ENCODE measurements at regions not wholly inside any gene's neighbourhood (a gene's known extent, or its start where the extent isn't known, plus 50 kb on each side); places are given as distances from the start of the nearest gene placed in this dataset.

DNA sequence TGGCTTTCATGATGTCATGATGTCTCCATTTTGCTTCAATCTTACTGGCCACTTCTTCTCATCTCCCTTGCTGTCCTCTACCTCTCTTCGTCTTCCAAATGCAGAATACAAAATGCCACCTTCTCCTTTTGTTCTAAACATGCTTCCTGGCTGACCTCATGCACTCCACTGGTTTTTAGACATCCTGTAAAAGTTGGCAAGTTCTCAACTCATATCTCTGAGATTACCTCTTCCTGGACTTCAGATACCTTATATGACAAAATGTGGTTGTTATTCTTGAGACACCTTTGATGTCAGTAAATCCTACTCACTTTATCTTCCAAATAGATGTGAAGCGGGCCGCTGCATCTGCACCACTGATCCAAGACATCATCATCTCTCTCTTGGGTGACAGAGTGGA, 212.7 kb upstream of the FOXA2 start (continued):
- TF ChIP-seq RBM14 (IDR thresholded peaks at IDR 0.05; ENCODE audit: borderline replicate concordance, insufficient read depth, low read depth, low read length) (no peak), CBFA2T2 (conservative IDR thresholded peaks at IDR 0.05) (no peak)

- Histone ChIP-seq H2AFZ (ENCODE audit: low read depth, low read length) (no peak overlapping the region), H3K27ac (ENCODE audit: extremely low read depth, low read depth, low read length) (no peak overlapping the region), H3K4me2 (ENCODE audit: insufficient read depth, low read length) (no peak overlapping the region), H3K36me3 (ENCODE audit: control insufficient read depth, insufficient read depth, low read length) (no peaks in the 10 kb centered on the region), H3K27me3 (ENCODE audit: control insufficient read depth in 2 of 2, insufficient read depth in 2 of 2, low read length in 2 of 2) (peaks cover 0 to 21% of the 10 kb centered on the region in 2 experiments; a peak in 3 of 5 replicates), H3K79me2 (ENCODE audit: control insufficient read depth, insufficient read depth, low read length) (no peaks in the 10 kb centered on the region), H3K9me1 (ENCODE audit: control insufficient read depth, insufficient read depth, low read length) (no peaks in the 10 kb centered on the region), H4K20me1 (replicated peaks; ENCODE audit: control insufficient read depth, insufficient read depth, low read length) (no peaks in the 10 kb centered on the region), H3K4me1 (replicated peaks in 1 of 2; ENCODE audit: control insufficient read depth in 2 of 2, insufficient read depth in 2 of 2, low read length in 2 of 2) (no peaks in the 10 kb centered on the region), H3K9ac (ENCODE audit: insufficient read depth in 1 of 2, low read depth in 2 of 2, low read length in 2 of 2) (no peak overlapping the region), H3K9me3 (replicated peaks; ENCODE audit: control insufficient read depth, insufficient read depth, low read depth, low read length) (no peaks in the 10 kb centered on the region), H3K4me3 (no peak overlapping the region)
- in situ Hi-C loops (cut with MboI) (no loop called here), intact Hi-C loops (cut with micrococcal nuclease) (no loop called here)
- no peak for FAIRE-seq
- TF ChIP-seq POLR2A (conservative IDR thresholded peaks at IDR 0.05) (no peak), TSC22D4 (tag; IDR thresholded peaks at IDR 0.05) (no peak)
- TF ChIP-seq, protein P1, sequence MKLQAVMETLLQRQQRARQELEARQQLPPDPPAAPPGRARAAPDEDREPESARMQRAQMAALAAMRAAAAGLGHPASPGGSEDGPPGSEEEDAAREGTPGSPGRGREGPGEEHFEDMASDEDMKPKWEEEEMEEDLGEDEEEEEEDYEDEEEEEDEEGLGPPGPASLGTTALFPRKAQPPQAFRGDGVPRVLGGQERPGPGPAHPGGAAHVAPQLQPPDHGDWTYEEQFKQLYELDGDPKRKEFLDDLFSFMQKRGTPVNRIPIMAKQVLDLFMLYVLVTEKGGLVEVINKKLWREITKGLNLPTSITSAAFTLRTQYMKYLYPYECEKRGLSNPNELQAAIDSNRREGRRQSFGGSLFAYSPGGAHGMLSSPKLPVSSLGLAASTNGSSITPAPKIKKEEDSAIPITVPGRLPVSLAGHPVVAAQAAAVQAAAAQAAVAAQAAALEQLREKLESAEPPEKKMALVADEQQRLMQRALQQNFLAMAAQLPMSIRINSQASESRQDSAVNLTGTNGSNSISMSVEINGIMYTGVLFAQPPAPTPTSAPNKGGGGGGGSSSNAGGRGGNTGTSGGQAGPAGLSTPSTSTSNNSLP (IDR thresholded peaks at IDR 0.05; ENCODE audit: borderline replicate concordance, low read depth, low read length), result no peak
- no peak for DNase-seq (ENCODE audit: extremely low read depth in 1 of 4, low spot score in 3 of 4)
- no TSS peak for BruUV-seq (replicated peaks)
- no peak for ATAC-seq
- POLR2A ChIA-PET, result interaction anchor here (0.7 kb wide), 2 partner anchors 12 to 170 kb away, joined by 3 read pairs; no protein-coding TSS in a partner anchor
- 7% methylated on average over 3 of the region's 3 CpGs for WGBS (ENCODE audit: insufficient coverage, low coverage, missing lambda C conversion rate)
- CTCF ChIA-PET (ENCODE audit: low intra/inter-chr PET ratio), result no interaction called here
Measured at GRCh38 chr20:22799687-22800086, 215.3 kb upstream of the FOXA2 start.

All from K562 (cell line).